ENCODE measurements at regions not wholly inside any gene's neighbourhood (a gene's known extent, or its start where the extent isn't known, plus 50 kb on each side); places are given as distances from the start of the nearest gene placed in this dataset.

DNA sequence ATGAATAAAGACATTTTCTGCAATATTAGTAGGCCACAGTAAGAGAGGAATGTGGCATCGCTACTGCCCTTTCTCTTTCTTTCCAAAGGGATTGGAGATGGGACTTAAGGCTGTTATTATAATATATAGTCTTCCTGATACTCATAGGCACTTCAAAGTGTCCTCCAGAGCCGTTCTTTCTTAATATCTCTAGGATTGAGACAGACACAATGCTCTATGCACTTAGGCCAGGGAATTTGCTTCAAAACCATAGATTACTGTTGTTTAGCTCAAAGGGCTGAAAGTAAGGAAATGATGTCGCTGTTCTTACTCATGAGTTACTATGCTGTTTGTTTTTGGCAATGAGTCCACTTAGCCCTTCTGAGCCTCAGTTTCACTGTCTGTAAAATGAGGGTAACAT, 590.5 kb downstream of the CDH11 start:
- DNase-seq: no peak
- Histone ChIP-seq H3K36me3 (no peaks in the 10 kb centered on the region), H3K4me1 (peaks cover 0 to 7% (median 0%) of the 10 kb centered on the region in 12 donors), H3K27me3 (no peaks in the 10 kb centered on the region), H3K9me3 (no peaks in the 10 kb centered on the region), H3K27ac (no peak overlapping the region), H3K4me3 (no peak overlapping the region)
- 71 to 84% (median 75%) methylated on average over 3 of the region's 3 CpGs for WGBS, 4 donors
- intact Hi-C loops (cut with DNase I): no loop called here
- no peak for ATAC-seq
- TF ChIP-seq, protein P1, sequence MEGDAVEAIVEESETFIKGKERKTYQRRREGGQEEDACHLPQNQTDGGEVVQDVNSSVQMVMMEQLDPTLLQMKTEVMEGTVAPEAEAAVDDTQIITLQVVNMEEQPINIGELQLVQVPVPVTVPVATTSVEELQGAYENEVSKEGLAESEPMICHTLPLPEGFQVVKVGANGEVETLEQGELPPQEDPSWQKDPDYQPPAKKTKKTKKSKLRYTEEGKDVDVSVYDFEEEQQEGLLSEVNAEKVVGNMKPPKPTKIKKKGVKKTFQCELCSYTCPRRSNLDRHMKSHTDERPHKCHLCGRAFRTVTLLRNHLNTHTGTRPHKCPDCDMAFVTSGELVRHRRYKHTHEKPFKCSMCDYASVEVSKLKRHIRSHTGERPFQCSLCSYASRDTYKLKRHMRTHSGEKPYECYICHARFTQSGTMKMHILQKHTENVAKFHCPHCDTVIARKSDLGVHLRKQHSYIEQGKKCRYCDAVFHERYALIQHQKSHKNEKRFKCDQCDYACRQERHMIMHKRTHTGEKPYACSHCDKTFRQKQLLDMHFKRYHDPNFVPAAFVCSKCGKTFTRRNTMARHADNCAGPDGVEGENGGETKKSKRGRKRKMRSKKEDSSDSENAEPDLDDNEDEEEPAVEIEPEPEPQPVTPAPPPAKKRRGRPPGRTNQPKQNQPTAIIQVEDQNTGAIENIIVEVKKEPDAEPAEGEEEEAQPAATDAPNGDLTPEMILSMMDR (IDR thresholded peaks at IDR 0.05): no peak
- TF ChIP-seq POLR2A (IDR thresholded peaks at IDR 0.05): no peak

DNA sequence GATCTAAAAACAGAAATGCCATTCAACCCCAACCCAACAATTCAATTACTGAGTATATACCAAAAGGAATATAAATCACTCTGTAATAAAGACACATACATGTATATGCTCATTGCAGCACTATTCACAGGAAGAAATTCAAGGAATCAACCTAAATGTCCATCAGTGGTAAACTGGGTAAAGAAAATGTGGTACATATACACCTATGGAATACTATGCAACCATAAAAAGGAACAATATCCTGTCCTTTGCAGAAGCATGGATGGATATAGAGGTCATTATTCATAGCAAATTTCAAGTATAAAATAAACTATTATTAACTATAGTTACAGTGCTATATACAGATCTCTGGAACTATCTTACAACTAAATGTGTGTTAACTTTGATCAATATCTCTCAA, 599.3 kb downstream of the CDH11 start:
- Histone ChIP-seq H3K27me3 (no peaks in the 10 kb centered on the region), H3K4me3 (no peak overlapping the region), H3K4me1 (no peaks in the 10 kb centered on the region), H3K27ac (no peak overlapping the region), H3K9me3 (peaks cover 0 to 6% (median 0%) of the 10 kb centered on the region in 12 donors), H3K36me3 (no peaks in the 10 kb centered on the region)
- no peak for ATAC-seq
- intact Hi-C loops (cut with DNase I): no loop called here
- no peak for TF ChIP-seq POLR2A (IDR thresholded peaks at IDR 0.05)
- TF ChIP-seq, protein P1 (IDR thresholded peaks at IDR 0.05): no peak
- DNase-seq: no peak

DNA sequence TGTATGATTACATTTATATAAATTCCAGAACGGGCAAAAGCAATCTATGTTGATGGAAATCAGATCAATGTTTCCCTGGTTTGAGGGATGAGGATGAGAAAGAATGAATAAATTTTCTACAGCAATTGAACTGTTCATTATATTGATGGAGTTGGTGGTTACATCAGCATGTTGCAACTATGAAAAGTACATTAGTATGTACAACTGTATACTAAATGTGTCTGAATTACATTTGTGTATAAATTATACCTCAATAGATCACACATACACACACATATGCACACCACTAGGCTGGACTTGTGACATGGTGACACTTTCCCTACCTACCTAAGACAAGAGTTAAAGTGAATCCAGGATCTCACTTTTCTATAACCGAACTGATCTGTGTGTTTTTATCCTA, 608.0 kb downstream of the CDH11 start:
- ATAC-seq (no peak), DNase-seq (no peak)
- Histone ChIP-seq H3K27me3 (no peaks in the 10 kb centered on the region), H3K36me3 (no peaks in the 10 kb centered on the region), H3K9me3 (peaks cover 0 to 8% (median 0%) of the 10 kb centered on the region in 12 donors), H3K4me1 (no peaks in the 10 kb centered on the region), H3K27ac (no peak overlapping the region), H3K4me3 (no peak overlapping the region)
- WGBS, 4 donors: 85 to 90% (median 85%) methylated on average over 2 of the region's 2 CpGs
- no peak for TF ChIP-seq POLR2A (IDR thresholded peaks at IDR 0.05)
- intact Hi-C loops (cut with DNase I): no loop called here

DNA sequence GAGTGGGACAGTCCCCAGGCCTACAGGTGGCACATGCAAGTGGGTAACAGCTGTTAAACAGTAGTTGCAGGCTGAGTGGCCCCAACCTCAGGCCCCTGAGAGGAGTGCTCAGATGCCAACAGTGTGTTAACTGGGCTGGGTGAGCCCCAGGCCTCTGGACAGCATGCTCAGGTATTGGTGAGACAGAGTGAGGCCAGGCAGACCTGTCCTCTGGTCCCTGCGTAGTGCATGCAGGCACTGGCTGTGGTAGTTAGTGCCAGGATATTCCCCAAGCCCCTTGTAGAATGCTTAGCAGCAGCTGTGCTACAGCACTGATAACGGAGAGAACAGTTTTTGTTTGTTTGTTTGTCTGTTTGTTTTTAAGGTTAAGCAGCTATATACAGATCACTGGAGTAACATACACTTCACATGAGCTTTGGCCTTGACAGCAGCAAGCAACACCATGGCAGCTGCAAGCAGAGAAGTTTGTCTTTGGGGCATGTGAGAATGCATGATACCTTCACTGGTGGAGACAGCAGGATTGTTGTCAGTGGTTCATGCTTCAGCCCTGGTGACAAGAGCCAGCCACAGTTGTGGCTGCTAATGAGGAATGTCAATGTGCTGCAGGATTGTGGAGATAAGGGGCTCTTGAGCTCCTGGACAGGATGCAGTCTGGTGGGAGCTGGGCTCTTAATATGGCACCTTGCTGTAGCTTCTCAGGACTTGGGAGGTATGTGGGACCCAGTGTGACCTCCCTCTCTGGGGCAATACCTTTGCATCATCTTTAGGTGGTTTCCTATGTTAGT, 614.4 kb downstream of the CDH11 start:
- intact Hi-C loops (cut with DNase I): no loop called here
- Histone ChIP-seq H3K9me3 (peaks cover 0 to 26% (median 7%) of the 10 kb centered on the region in 12 donors), H3K4me1 (peaks cover 0 to 5% (median 0%) of the 10 kb centered on the region in 12 donors), H3K27me3 (no peaks in the 10 kb centered on the region), H3K27ac (peak overlapping the region in 1 of 12 donors; percentile 4), H3K4me3 (no peak overlapping the region), H3K36me3 (no peaks in the 10 kb centered on the region)
- DNase-seq (peak in 2 of 5 donors; percentile 22 to 24), ATAC-seq (peak in 3 of 4 donors; percentile 24 to 68 (median 68))
- no peak for TF ChIP-seq POLR2A (IDR thresholded peaks at IDR 0.05)
- TF ChIP-seq, protein P1 (IDR thresholded peaks at IDR 0.05): no peak
- 49 to 59% (median 53%) methylated on average over 2 of the region's 2 CpGs for WGBS, 4 donors

DNA sequence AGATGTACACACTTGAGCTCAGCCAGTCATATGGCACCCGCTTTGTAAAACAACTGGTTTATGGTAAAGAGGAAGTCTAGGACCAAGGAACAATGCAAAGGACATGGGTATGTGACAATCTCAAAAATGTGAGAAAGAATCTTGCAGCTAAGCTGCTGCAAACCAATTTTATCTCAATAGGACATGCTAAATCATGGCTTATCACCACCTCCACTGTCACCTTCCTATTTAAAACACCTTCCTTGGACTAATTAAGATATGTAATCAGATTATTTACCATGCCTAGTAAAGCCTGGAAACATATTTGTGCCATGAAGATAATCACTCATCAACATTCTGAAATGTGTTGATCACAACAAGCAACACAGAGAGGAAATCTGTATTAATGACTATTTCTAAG, 622.7 kb downstream of the CDH11 start:
- ATAC-seq: no peak
- Histone ChIP-seq H3K4me1 (no peaks in the 10 kb centered on the region), H3K36me3 (no peaks in the 10 kb centered on the region), H3K4me3 (no peak overlapping the region), H3K9me3 (no peaks in the 10 kb centered on the region), H3K27ac (no peak overlapping the region), H3K27me3 (no peaks in the 10 kb centered on the region)
- TF ChIP-seq, protein P1 (IDR thresholded peaks at IDR 0.05): no peak
- TF ChIP-seq POLR2A (IDR thresholded peaks at IDR 0.05): no peak
- intact Hi-C loops (cut with DNase I): no loop called here
- no peak for DNase-seq
- 68 to 85% (median 79%) methylated on average over 1 of the region's 1 CpG for WGBS, 4 donors
